ENCODE measurements at regions not wholly inside any gene's neighbourhood (a gene's known extent, or its start where the extent isn't known, plus 50 kb on each side); places are given as distances from the start of the nearest gene placed in this dataset.

DNA sequence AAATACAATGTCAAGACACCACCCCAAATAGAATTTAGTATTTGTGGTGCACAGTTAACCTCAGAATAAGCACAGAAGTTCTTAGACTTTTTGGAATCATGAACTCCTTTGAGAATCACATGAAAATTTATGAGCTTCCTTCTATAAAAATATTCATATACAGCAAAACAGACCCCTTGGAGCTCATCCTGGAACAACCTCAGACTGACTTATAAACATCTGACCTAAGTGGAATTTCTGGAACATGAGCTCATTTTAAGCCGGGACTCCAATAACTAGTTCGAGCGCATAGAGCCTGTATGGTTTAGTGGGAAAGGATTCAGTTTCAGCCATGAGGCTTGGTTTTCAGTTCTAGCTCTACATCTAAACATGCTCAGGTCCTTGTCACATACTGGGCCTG is 192.3 kb downstream of the DEPDC1B start:
- Histone ChIP-seq H3K27me3 (no peaks in the 10 kb centered on the region), H3K4me3 (no peak overlapping the region), H3K9me3 (no peaks in the 10 kb centered on the region), H3K4me1 (no peaks in the 10 kb centered on the region), H3K27ac (no peak overlapping the region), H3K36me3 (no peaks in the 10 kb centered on the region)
- no peak for ATAC-seq
- intact Hi-C loops (cut with DNase I), result no loop called here
- TF ChIP-seq, protein P1, sequence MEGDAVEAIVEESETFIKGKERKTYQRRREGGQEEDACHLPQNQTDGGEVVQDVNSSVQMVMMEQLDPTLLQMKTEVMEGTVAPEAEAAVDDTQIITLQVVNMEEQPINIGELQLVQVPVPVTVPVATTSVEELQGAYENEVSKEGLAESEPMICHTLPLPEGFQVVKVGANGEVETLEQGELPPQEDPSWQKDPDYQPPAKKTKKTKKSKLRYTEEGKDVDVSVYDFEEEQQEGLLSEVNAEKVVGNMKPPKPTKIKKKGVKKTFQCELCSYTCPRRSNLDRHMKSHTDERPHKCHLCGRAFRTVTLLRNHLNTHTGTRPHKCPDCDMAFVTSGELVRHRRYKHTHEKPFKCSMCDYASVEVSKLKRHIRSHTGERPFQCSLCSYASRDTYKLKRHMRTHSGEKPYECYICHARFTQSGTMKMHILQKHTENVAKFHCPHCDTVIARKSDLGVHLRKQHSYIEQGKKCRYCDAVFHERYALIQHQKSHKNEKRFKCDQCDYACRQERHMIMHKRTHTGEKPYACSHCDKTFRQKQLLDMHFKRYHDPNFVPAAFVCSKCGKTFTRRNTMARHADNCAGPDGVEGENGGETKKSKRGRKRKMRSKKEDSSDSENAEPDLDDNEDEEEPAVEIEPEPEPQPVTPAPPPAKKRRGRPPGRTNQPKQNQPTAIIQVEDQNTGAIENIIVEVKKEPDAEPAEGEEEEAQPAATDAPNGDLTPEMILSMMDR (IDR thresholded peaks at IDR 0.05), result no peak
- DNase-seq, result no peak

DNA sequence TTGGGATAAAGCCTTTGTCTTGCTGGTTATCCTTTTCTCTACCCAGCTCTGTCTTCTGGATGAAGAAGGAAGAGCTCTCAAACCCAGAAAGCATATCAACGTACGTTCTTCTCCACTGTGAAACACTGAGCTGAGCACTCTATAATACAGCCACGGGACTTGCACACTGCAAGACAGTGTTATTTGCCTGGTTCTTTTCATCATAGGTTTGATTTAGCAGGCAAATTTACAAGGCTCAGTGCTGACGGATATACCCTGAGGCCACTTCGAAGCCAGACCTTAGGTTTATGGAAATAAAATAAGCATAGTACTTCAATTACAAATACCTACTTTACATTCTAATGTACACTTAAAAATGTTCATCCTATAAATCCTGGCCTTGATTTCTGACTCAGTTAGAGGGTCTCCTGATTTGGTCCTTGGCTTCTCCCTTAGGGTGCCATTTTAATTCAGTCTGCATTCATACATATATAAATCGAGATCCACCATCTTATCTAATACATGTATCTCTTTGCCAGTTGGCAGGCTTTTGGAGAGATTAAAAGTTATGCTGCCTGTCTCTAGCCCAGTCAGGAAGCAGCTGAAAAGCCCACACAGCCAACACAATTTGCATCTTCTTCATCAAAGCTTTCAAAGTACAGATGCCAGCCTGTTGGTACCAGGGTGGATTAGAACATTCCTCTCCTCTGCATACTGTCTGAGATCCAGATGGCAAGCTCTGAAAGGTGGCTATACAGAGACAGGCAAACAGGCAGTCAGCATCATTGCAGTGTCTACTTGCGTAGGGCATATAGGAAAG is 194.4 kb downstream of the DEPDC1B start:
- Histone ChIP-seq H3K36me3 (no peaks in the 10 kb centered on the region), H3K27me3 (no peaks in the 10 kb centered on the region), H3K9me3 (no peaks in the 10 kb centered on the region), H3K4me1 (no peaks in the 10 kb centered on the region), H3K27ac (no peak overlapping the region), H3K4me3 (no peak overlapping the region)
- TF ChIP-seq, protein P1 (IDR thresholded peaks at IDR 0.05), result no peak
- intact Hi-C loops (cut with DNase I), result no loop called here
- DNase-seq, result no peak
- no peak for ATAC-seq

DNA sequence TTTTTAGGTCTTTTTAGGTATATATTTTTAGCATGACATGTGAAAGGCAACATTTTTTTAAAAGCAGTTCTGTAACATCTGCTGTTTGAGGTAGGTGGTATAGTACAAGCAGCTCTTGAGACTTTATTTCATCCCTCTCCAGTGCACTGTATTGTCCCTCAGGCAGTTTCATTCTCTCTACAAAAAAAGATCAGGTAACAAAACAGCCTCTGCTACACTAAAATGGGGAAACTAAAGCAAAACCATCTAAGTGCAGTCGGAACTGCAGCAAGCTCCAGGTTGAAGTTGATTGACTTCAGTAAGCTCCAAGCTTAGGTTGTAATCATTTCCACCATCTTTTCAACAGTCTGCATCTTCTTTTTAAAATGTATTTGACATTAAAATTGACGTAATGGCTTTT is 195.6 kb downstream of the DEPDC1B start:
- H3K4me1 ChIP-seq, result no peaks in the 10 kb centered on the region
- no peak for ATAC-seq
- H3K36me3 ChIP-seq, result no peaks in the 10 kb centered on the region
- DNase-seq, result no peak
- intact Hi-C loops (cut with DNase I), result no loop called here
- TF ChIP-seq, protein P1 (IDR thresholded peaks at IDR 0.05), result no peak
- no peaks in the 10 kb centered on the region for H3K27me3 ChIP-seq
- no peak overlapping the region for H3K4me3 ChIP-seq
- H3K27ac ChIP-seq, result no peak overlapping the region
- H3K9me3 ChIP-seq, result no peaks in the 10 kb centered on the region

DNA sequence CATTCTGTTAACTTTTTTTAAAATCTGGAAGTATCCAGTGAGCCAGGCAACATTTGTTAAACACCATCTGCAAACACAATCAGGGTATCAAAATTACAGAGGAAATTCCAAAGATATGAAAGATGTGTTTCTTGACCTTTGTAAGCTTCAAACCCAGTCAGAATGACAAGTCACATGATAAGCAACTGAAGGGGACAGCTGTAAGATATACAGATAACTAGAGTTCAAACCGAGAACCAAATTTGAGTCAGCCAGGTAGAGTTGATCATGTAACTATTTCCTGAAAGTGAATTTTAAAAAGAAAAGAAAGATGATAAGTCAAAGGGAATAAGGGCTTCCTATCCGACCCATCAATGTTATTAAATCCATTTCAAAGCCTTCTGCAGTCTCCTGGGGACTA is 196.2 kb downstream of the DEPDC1B start:
- no peak for ATAC-seq
- DNase-seq, result no peak
- intact Hi-C loops (cut with DNase I), result no loop called here
- Histone ChIP-seq H3K4me3 (no peak overlapping the region), H3K4me1 (no peaks in the 10 kb centered on the region), H3K27me3 (no peaks in the 10 kb centered on the region), H3K9me3 (no peaks in the 10 kb centered on the region), H3K36me3 (no peaks in the 10 kb centered on the region), H3K27ac (no peak overlapping the region)
- TF ChIP-seq, protein P1 (IDR thresholded peaks at IDR 0.05), result no peak

DNA sequence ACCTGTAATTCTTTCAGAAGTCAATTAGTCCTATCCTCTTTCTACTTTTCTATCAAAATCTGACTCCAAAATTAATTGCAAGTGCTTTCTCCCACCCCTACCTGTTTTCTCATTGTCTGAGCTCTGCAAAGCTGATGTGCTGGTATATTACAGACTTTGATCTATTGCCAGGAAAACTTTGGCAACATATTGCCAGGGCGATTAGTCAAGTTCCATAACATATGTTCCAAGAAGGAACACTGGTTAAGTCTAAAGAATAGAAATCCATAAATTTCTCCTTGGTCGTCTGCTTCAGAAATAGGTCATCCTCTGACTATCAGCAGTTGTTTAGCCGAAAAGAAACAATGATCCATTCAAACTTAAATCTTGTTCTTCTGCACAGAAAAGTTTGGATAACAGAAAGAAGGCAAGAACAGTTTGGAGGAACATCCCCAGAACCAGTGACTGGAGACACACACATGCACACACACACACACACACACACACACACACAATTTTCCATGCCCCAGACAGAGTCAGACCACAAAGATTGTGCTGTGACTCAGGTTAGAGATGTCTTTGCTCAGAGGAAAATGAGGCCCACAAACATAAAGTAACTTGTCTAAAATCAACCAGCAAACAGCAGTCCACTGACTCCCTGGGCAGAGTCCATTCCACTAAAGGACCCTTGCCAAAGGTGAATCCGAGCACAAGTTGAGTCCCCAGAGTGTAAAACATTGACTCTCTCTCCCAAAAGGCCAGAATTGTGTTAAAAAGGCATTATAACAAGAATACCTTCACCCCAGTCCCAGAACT is 202.1 kb downstream of the DEPDC1B start:
- H3K27me3 ChIP-seq, result no peaks in the 10 kb centered on the region
- no peaks in the 10 kb centered on the region for H3K9me3 ChIP-seq
- intact Hi-C loops (cut with DNase I), result no loop called here
- DNase-seq, result no peak
- no peak for ATAC-seq
- no peak overlapping the region for H3K4me3 ChIP-seq
- H3K4me1 ChIP-seq, result no peaks in the 10 kb centered on the region
- TF ChIP-seq, protein P1 (IDR thresholded peaks at IDR 0.05), result no peak
- H3K36me3 ChIP-seq, result no peaks in the 10 kb centered on the region
- no peak overlapping the region for H3K27ac ChIP-seq

All from left lung (tissue), 4 donors.